ENCODE measurements at regions not wholly inside any gene's neighbourhood (a gene's known extent, or its start where the extent isn't known, plus 50 kb on each side); places are given as distances from the start of the nearest gene placed in this dataset.
"Not testable (repeated sequence)": the region's sequence is repeated elsewhere in the genome, so short reads cannot be mapped to it uniquely, and the experiment has no call there.

DNA sequence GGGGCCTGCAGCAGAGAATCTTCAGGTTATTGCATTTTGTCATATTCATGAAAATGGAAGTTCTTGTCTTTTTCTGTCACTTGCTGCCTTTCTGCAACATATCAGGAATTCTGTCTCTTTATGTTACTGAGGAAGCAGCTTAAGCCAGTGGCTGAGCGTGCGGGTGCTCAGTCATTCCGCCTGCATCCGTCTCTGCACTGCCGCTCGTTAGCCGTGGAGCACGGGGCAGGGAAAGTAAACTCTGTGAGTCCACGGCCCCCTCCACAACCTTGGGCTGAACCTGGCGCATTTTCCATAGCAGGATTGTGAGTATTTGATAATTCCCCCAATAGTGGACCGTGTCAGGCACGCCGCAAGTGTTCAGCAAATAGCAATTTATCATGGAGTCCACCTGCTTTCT lies 1007.7 kb downstream of the BRD1 start:
- no peak for DNase-seq

DNA sequence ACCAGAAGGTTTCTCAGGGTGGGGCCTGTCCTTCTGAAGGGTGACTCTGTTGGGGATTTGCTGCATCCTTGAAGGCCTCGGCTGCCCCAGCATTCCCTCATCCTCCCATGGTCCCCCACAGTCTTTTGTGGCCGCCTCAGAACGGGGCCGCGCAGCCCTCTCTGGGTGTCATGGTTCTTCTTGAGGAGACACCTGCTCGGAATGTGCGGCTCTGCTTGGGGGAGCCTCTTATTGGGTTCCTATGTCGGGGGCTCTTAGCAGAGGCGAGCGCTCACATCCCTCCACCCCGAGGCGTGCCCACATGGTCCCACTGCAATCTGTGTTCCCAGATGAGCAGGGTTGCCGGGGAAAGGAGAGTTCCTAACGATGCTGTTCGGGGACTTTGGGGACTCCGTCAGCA lies 1008.4 kb downstream of the BRD1 start:
- no peak for DNase-seq

DNA sequence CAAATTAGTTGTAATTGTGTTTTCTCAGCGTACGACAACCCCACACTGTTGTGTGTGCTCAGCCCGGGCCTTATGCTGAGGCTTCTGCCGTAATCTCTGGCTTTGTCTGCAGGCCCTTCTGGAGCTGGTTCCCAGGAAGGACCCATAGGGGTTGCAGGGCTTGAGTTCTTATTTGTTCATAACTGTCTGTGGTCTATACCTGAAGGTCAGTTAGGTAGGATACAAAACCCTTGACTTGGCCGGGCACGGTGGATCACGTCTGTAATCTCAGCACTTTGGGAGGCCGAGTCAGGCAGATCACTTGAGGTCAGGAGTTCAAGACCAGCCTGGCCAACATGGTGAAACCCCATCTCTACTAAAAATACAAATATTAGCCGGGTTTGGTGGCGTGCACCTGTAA lies 1010.2 kb downstream of the BRD1 start:
- not testable (repeated sequence) for DNase-seq

- DNase-seq, result no peak
These were observed 1015.8 kb downstream of the BRD1 start for GRCh38 chr22:48811885-48812284.

GRCh38 chr22:48808038-48808960 lies 1019.4 kb downstream of the BRD1 start:
- DNase-seq, result no peak

- DNase-seq, result peak in 41 of 56 donors; percentile 9 to 83 (median 48)
These were observed 1020.5 kb downstream of the BRD1 start for GRCh38 chr22:48807155-48807554.

GRCh38 chr22:48806227-48806781 lies 1021.4 kb downstream of the BRD1 start:
- peak in 1 of 56 donors; percentile 16 for DNase-seq

DNA sequence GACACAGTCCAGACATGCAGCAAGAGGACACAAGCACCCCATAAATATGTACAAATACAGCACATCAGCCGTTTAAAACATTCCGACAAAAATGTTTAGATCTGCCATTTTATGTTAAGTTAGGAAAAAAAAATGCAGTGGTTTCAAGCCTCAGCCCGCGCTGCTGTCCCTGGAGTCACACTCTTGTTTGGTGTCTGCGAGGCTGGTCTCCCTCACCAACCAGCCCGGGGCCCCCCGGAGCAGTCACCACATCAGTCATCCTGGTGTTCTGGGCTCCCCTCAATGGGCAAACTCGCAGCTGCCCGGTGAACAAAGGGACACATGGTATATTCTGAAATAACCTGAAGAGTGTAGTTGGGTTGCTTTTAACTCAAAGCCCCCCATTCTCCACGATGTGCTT lies 1022.2 kb downstream of the BRD1 start:
- DNase-seq, result no peak

DNA sequence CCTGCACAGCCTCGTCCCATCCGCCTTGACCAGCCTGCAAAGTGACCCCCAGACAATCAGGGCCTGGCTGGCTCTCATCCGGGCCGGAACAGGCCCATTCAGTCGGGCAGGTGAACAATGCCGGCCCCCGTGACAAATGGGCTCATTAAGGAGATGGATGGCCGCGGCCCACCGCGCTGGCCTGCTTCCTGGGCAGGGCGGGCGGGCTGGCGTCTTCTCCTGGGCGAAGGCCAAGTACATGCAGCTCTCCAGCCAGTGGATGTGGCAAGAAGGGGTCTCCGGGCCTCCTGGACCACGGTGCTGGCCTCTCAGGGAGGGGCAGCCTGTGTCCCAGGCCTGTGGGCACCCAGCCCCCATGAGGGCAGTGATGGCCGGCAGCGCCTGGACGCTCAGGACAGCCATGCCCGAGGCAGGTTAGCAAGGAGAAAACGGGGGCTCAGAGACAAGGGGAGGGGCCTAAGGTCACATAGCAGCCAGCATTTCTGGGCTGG lies 1022.8 kb downstream of the BRD1 start:
- peak in 9 of 56 donors; percentile 19 to 45 (median 32) for DNase-seq

- no peak for DNase-seq
These were observed 1023.5 kb downstream of the BRD1 start for GRCh38 chr22:48803948-48804810.

- DNase-seq, result no peak
These were observed 1024.3 kb downstream of the BRD1 start for GRCh38 chr22:48803171-48803947.

DNA sequence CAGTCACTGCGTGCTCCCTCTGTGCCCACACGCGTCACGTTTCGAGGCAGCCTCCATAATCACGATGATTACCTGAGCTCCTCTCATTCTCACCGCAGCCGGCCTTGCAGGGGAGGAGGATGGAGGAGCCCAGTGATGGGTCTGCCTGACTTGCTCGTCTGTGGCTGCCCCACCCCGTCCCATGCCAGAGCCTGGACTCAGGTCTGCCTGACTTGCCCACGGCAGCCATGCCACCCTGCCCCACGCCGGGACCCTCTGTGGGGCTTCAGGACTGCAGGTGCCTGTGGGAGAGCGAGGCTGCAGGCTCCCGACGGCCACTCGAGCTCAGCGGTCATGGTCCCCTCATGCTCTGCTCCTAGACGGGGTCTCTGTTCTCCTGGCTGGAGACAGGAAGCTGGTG lies 1025.1 kb downstream of the BRD1 start:
- no peak for DNase-seq

GRCh38 chr22:48800886-48801607 lies 1026.6 kb downstream of the BRD1 start:
- DNase-seq, result no peak

- no peak for DNase-seq
These were observed 1027.4 kb downstream of the BRD1 start for GRCh38 chr22:48800036-48800885.

GRCh38 chr22:48799227-48799970 lies 1028.3 kb downstream of the BRD1 start:
- DNase-seq, result no peak

- DNase-seq, result no peak
These were observed 1029.1 kb downstream of the BRD1 start for GRCh38 chr22:48798281-48799226.

DNA sequence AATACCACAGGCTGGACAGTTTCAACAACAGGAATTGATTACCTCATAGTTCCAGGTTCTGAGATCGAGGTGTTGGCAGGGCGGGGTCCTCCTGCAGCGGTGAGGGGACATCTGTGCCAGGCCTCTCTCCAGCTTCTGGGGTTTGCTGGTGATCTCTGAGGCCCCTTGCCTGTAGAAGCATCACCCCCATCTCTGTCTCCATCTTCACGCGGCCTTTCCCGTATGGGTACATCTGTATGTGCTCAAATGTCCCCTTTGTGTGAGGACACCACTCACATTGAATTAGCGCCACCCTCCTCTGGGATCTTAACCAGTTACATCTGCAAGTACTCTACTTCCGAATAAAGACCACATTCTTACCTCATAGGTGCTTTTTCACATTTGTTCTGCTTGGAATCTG lies 1029.9 kb downstream of the BRD1 start:
- DNase-seq, result no peak
